ENCODE measurements at regions not wholly inside any gene's neighbourhood (a gene's known extent, or its start where the extent isn't known, plus 50 kb on each side); places are given as distances from the start of the nearest gene placed in this dataset.

DNA sequence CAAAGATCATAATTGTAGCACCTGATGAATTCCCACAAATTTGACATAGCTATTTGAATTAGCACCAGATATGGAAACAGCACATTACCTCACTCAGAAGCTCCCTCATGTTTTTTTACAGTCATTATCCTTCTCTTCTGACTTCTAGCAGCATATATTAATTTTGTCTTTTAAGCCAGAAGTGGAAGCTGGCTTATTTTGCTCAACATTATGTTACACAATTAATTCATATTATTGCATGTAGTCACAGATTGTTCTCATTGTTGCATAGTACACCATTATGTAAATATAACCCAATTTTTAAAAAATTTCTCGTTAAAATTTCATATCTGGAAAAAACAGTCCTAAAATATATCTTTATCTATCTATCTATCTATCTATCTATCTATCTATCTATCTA lies 762.3 kb downstream of the TUSC7 start:
- TF ChIP-seq, protein P1, sequence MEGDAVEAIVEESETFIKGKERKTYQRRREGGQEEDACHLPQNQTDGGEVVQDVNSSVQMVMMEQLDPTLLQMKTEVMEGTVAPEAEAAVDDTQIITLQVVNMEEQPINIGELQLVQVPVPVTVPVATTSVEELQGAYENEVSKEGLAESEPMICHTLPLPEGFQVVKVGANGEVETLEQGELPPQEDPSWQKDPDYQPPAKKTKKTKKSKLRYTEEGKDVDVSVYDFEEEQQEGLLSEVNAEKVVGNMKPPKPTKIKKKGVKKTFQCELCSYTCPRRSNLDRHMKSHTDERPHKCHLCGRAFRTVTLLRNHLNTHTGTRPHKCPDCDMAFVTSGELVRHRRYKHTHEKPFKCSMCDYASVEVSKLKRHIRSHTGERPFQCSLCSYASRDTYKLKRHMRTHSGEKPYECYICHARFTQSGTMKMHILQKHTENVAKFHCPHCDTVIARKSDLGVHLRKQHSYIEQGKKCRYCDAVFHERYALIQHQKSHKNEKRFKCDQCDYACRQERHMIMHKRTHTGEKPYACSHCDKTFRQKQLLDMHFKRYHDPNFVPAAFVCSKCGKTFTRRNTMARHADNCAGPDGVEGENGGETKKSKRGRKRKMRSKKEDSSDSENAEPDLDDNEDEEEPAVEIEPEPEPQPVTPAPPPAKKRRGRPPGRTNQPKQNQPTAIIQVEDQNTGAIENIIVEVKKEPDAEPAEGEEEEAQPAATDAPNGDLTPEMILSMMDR (IDR thresholded peaks at IDR 0.05; ENCODE audit: low read length) = no peak
- TF ChIP-seq EZH2phosphoT487 (IDR thresholded peaks at IDR 0.05; ENCODE audit: low read length) = no peak

Measured in MM.1S (cell line).